Activated CD4-positive, alpha-beta T cell treated with anti-CD3 and anti-CD28 coated beads for 4 hours (primary cell): ENCODE measurements at regions not wholly inside any gene's neighbourhood (a gene's known extent, or its start where the extent isn't known, plus 50 kb on each side); places are given as distances from the start of the nearest gene placed in this dataset.

Source experiments
- DNase-seq, 2 donors: peaks; one replicate each; pipeline ENCODE4 v3.0.0-alpha.2; 2020

GRCh38 chr14:75371297-75371696, 56.5 kb upstream of the JDP2 start:
- no peak for DNase-seq

- no peak for DNase-seq
Observed at GRCh38 chr14:75372260-75372659, 55.6 kb upstream of the JDP2 start.

DNA sequence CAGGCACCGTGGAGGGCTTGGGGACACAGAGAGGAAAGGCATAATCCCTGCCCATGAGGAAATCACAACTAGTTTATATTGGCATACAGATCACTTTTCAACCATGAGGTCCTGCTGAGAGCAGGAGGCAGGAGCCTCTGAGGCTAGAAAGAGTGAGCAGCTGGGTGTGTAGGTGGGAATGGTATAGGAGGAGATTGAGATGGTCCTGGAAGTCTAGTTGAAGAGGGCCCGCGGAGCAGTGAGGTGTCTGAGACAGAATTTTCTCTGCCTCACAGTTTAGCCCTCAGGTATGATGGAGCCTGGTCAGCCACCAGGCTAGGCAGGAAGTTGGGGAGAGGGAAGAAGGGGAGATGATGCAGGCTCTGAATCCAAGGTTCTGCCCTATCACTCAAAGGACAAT, 54.7 kb upstream of the JDP2 start:
- no peak for DNase-seq

DNA sequence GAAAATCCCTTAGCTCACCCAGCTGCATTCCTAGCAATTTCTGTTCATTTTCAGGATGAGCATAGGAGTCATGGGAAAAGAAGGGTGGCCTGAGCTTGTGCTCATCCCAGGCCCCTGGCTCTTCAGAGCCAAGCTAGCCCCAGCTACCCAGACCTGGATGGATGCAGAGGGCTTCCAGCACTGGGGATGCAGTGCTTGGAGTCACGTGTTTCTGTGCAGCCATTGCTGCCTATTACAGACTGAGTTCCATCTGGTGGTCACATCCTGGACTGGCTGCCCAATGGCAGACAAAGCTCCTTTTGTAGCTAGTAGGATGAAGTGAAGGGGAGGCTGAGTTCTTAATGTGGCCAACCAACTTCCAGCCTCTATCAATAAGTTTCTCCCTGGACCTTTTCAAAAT, 54.2 kb upstream of the JDP2 start:
- no peak for DNase-seq

DNA sequence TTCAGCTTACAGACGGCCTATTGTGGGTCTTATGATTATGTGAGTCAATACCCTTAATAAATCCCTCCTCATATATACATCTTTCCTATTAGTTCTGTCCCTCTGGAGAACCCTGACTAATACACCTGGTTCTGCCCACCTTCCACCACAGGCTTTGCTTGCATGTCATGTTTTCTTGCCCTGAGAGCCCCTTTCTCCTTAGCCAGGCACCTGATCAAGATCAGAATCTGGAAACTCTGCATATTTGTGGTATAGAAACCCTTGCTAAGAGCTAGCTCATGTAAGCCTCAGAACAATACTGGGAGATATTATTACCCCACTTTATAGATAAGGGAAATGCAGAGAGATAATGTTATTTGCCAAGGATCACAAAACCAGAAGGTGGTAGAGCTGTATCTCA, 52.9 kb upstream of the JDP2 start:
- no peak for DNase-seq

GRCh38 chr14:75375983-75376382, 51.8 kb upstream of the JDP2 start:
- no peak for DNase-seq
